Endothelial cell of umbilical vein (primary cell): ENCODE measurements at regions not wholly inside any gene's neighbourhood (a gene's known extent, or its start where the extent isn't known, plus 50 kb on each side); places are given as distances from the start of the nearest gene placed in this dataset.

ENCODE experiments used
- BruUV-seq: library from RNA; stranded (reverse); fragments of 400-500 nt; replicated peaks from 2 replicates; lab custom pipeline; 2021; lab: Mats Ljungman, UMichigan
- CTCF ChIA-PET: fragments of 300-600, 350-600 bp; sonication (Branson Sonifier 250); formaldehyde crosslinking; loops from one replicate; lab custom pipeline; 2021; ENCODE audit warnings: antibody characterized with exemption, inconsistent platforms; lab: Charles Lee
- POLR2A ChIA-PET: fragments of 300-600, 350-600 bp; sonication (Branson Sonifier 250); formaldehyde crosslinking; loops from one replicate; lab custom pipeline; 2021; ENCODE audit warnings: antibody characterized with exemption, inconsistent platforms; lab: Charles Lee
- DNase-seq: peaks from one replicate; pipeline ENCODE4 v3.0.0-alpha.2; 2011; ENCODE audit warnings: low read depth, low spot score
- FAIRE-seq: peaks from 2 replicates; lab custom pipeline; 2011; peaks lifted over from hg19 to GRCh38; lab: Jason Lieb, UNC
- H2AFZ ChIP-seq: 2 replicates; pipeline ENCODE4 v1.6.0; 2012; ENCODE audit warnings: low read depth, low read length, control low read depth, inconsistent platforms
- H3K27ac ChIP-seq: 2 replicates; pipeline ENCODE4 v1.5.1; 2011; ENCODE audit warnings: low read depth, mild to moderate bottlenecking, control low read depth, low read length, moderate library complexity; ENCODE audit not compliant: insufficient read depth
- H3K27me3 ChIP-seq, 2 experiments: 2 replicates each; pipeline versions ENCODE4 v1.6.0 to v1.6.1; 2011; ENCODE audit warnings: low read length in 2 of 2, mixed read lengths in 1 of 2; ENCODE audit not compliant: control insufficient read depth in 2 of 2, insufficient read depth in 2 of 2
- H3K36me3 ChIP-seq, 2 experiments: 2 replicates in 1 of 2; 3 replicates in 1 of 2; pipeline ENCODE4 v1.5.1; 2011; ENCODE audit warnings: low read length in 2 of 2, mild to moderate bottlenecking in 1 of 2, moderate library complexity in 1 of 2; ENCODE audit not compliant: control insufficient read depth in 2 of 2, insufficient read depth in 2 of 2; ENCODE audit errors: extremely low read depth in 1 of 2
- H3K4me1 ChIP-seq: 3 replicates; pipeline ENCODE4 v1.5.1; 2011; ENCODE audit warnings: mild to moderate bottlenecking, low read length; ENCODE audit not compliant: control insufficient read depth, insufficient read depth; ENCODE audit errors: extremely low read depth
- H3K4me2 ChIP-seq: 2 replicates; pipeline ENCODE4 v1.6.1; 2011; ENCODE audit warnings: low read length, control low read depth, mixed read lengths; ENCODE audit not compliant: insufficient read depth
- H3K4me3 ChIP-seq, 3 experiments: fragments of 200-600 bp in 1 of 3; sonication (generic), shearing (Covaris generic) in 1 of 3; replicated peaks in 1 of 3; 2 replicates each; pipeline ENCODE4 v1.5.1; 2011 to 2016; ENCODE audit warnings: control low read depth in 3 of 3, low read length in 3 of 3, mild to moderate bottlenecking in 2 of 3, inconsistent platforms in 1 of 3, low read depth in 1 of 3, moderate library complexity in 1 of 3; ENCODE audit not compliant: insufficient read depth in 1 of 3
- H3K79me2 ChIP-seq: 2 replicates; pipeline ENCODE4 v1.6.0; 2012; ENCODE audit warnings: low read length, inconsistent platforms; ENCODE audit not compliant: control insufficient read depth, insufficient read depth
- H3K9ac ChIP-seq: replicated peaks from 2 replicates; pipeline ENCODE3; 2011; ENCODE audit warnings: low read length, control low read depth; ENCODE audit not compliant: insufficient read depth; ENCODE audit errors: extremely low read depth
- H3K9me1 ChIP-seq: replicated peaks from 3 replicates; pipeline ENCODE4 v1.6.0; 2011; ENCODE audit warnings: mild to moderate bottlenecking, low read length; ENCODE audit not compliant: control insufficient read depth, insufficient read depth; ENCODE audit errors: extremely low read depth
- H3K9me3 ChIP-seq: replicated peaks from 2 replicates; pipeline ENCODE4 v1.5.1; 2012; ENCODE audit warnings: low read length, inconsistent platforms; ENCODE audit not compliant: control insufficient read depth, insufficient read depth
- H4K20me1 ChIP-seq: replicated peaks from 2 replicates; pipeline ENCODE3; 2011; ENCODE audit warnings: mild to moderate bottlenecking, low read length; ENCODE audit not compliant: control insufficient read depth, insufficient read depth; ENCODE audit errors: extremely low read depth
- CTCF ChIP-seq, 2 donors: IDR thresholded peaks; 1 replicate in 1 of 2; 2 replicates in 1 of 2; pipeline ENCODE4 v1.5.1; 2011; ENCODE audit warnings: low read length in 2 of 2, mild to moderate bottlenecking in 2 of 2, moderate library complexity in 2 of 2, control low read depth in 1 of 2, inconsistent platforms in 1 of 2, low read depth in 1 of 2; ENCODE audit not compliant: insufficient read depth in 1 of 2; ENCODE audit errors: extremely low read depth in 1 of 2
- EZH2 ChIP-seq: IDR thresholded peaks from 2 replicates; pipeline ENCODE4 v1.6.1; 2012; ENCODE audit warnings: borderline replicate concordance, low read depth, mild to moderate bottlenecking, moderate library complexity, low read length, inconsistent platforms; ENCODE audit not compliant: severe bottlenecking
- FOS ChIP-seq: IDR thresholded peaks from 2 replicates; pipeline ENCODE4 v1.6.1; 2011; ENCODE audit warnings: mild to moderate bottlenecking, low read length, moderate library complexity, borderline replicate concordance; ENCODE audit not compliant: insufficient read depth
- GATA2 ChIP-seq: IDR thresholded peaks from 2 replicates; pipeline ENCODE4 v1.7.0; 2011; ENCODE audit warnings: low read depth, mild to moderate bottlenecking, moderate library complexity, mixed read lengths, low read length; ENCODE audit not compliant: insufficient read length, insufficient read depth
- JUN ChIP-seq: IDR thresholded peaks from 2 replicates; pipeline ENCODE4 v1.6.1; 2011; ENCODE audit warnings: borderline replicate concordance, low read depth; ENCODE audit not compliant: insufficient read length, insufficient read depth
- MAX ChIP-seq: IDR thresholded peaks from 2 replicates; pipeline ENCODE4 v1.6.1; 2011; ENCODE audit not compliant: insufficient read depth, insufficient read length
- MYC ChIP-seq: IDR thresholded peaks from one replicate; pipeline ENCODE4 v1.6.1; 2011; ENCODE audit warnings: mild to moderate bottlenecking, low read depth, low read length
- POLR2A ChIP-seq: IDR thresholded peaks from 2 replicates; pipeline ENCODE4 v1.6.1; 2012; ENCODE audit warnings: low read depth, mild to moderate bottlenecking, control low read depth, low read length
- POLR2AphosphoS5 ChIP-seq: IDR thresholded peaks from 2 replicates; pipeline ENCODE4 v1.6.1; 2012; ENCODE audit warnings: low read depth, mild to moderate bottlenecking, control low read depth, low read length, moderate library complexity; ENCODE audit not compliant: insufficient read depth
- dilution Hi-C: fragments of 300-500 bp; cut with MboI; formaldehyde crosslinking; loops from one replicate; pipeline ENCODE4 v1.15.0; 2019; ENCODE audit warnings: low sequenced_read_pairs; ENCODE audit not compliant: extremely low pct_ligation_motif_present
- intact Hi-C: fragments of 100-400 bp; cut with micrococcal nuclease; formaldehyde crosslinking; loops from one replicate; pipeline ENCODE4 v1.10.0; 2022

GRCh38 chr13:73623281-73623680 lies 510.9 kb downstream of the KLF12 start:
- dilution Hi-C loops = no loop called here
- no peak for FAIRE-seq
- H3K4me3 ChIP-seq = no peak overlapping the region

More at GRCh38 chr13:73623281-73623680, 510.9 kb downstream of the KLF12 start:
- Histone ChIP-seq H3K36me3 (no peaks in the 10 kb centered on the region), H3K9me3 (no peaks in the 10 kb centered on the region), H3K9ac (no peak overlapping the region), H2AFZ (no peak overlapping the region), H3K27me3 (no peaks in the 10 kb centered on the region), H3K27ac (no peak overlapping the region), H3K4me1 (no peaks in the 10 kb centered on the region), H4K20me1 (no peaks in the 10 kb centered on the region), H3K9me1 (no peaks in the 10 kb centered on the region), H3K4me2 (no peak overlapping the region), H3K79me2 (no peaks in the 10 kb centered on the region)
- CTCF ChIA-PET = no interaction called here
- intact Hi-C loops = no loop called here
- DNase-seq = no peak
- TF ChIP-seq JUN = no peak
- TF ChIP-seq POLR2A = no peak
- no peak for TF ChIP-seq EZH2
- no peak for TF ChIP-seq GATA2
- TF ChIP-seq POLR2AphosphoS5 = no peak
- TF ChIP-seq MYC = no peak
- TF ChIP-seq MAX = no peak
- TF ChIP-seq FOS = no peak
- TF ChIP-seq CTCF (IDR thresholded peaks at IDR 0.05; ENCODE audit: extremely low read depth in 1 of 2, insufficient read depth in 1 of 2, low read depth in 1 of 2, low read length in 2 of 2) = no peak
- no TSS peak for BruUV-seq
- POLR2A ChIA-PET = no interaction called here
